Bronchial epithelial cell (primary cell): ENCODE measurements at regions not wholly inside any gene's neighbourhood (a gene's known extent, or its start where the extent isn't known, plus 50 kb on each side); places are given as distances from the start of the nearest gene placed in this dataset.

Experiments
- DNase-seq: peaks from one replicate; pipeline ENCODE4 v3.0.0-alpha.2; 2010; ENCODE audit warnings: low read depth
- FAIRE-seq: peaks from 2 replicates; lab custom pipeline; 2011; peaks lifted over from hg19 to GRCh38; lab: Jason Lieb, UNC
- H3K27me3 ChIP-seq: 2 replicates; pipeline ENCODE4 v1.5.1; 2011; ENCODE audit warnings: low read length; ENCODE audit not compliant: control insufficient read depth, insufficient read depth
- H3K36me3 ChIP-seq: 2 replicates; pipeline ENCODE4 v1.5.1; 2011; ENCODE audit warnings: low read length; ENCODE audit not compliant: control insufficient read depth, insufficient read depth
- H3K4me3 ChIP-seq: 2 replicates; pipeline ENCODE4 v1.5.1; 2011; ENCODE audit warnings: mild to moderate bottlenecking, low read depth, low read length, control low read depth
- CTCF ChIP-seq: IDR thresholded peaks from 2 replicates; pipeline ENCODE4 v1.5.1; 2011; ENCODE audit warnings: mild to moderate bottlenecking, moderate library complexity, low read length, control low read depth, inconsistent platforms; ENCODE audit not compliant: insufficient read depth, severe bottlenecking

GRCh38 chr10:58970160-58970915, 206.1 kb upstream of the PHYHIPL start:
- H3K36me3 ChIP-seq = no peaks in the 10 kb centered on the region
- FAIRE-seq = no peak
- H3K4me3 ChIP-seq = no peak overlapping the region
- no peak for DNase-seq
- TF ChIP-seq CTCF = no peak
- no peaks in the 10 kb centered on the region for H3K27me3 ChIP-seq

GRCh38 chr10:58971211-58971610, 205.2 kb upstream of the PHYHIPL start:
- FAIRE-seq (no peak), DNase-seq (no peak)
- TF ChIP-seq CTCF = no peak
- Histone ChIP-seq H3K36me3 (no peaks in the 10 kb centered on the region), H3K27me3 (no peaks in the 10 kb centered on the region), H3K4me3 (no peak overlapping the region)

- no peak for FAIRE-seq
- no peak for DNase-seq
- H3K4me3 ChIP-seq = no peak overlapping the region
- no peaks in the 10 kb centered on the region for H3K27me3 ChIP-seq
- no peaks in the 10 kb centered on the region for H3K36me3 ChIP-seq
- TF ChIP-seq CTCF = no peak
Observed at GRCh38 chr10:58971796-58972491, 204.5 kb upstream of the PHYHIPL start.

- DNase-seq (no peak), FAIRE-seq (no peak)
- Histone ChIP-seq H3K4me3 (no peak overlapping the region), H3K27me3 (no peaks in the 10 kb centered on the region), H3K36me3 (no peaks in the 10 kb centered on the region)
- TF ChIP-seq CTCF = no peak
Observed at GRCh38 chr10:58972576-58973234, 203.7 kb upstream of the PHYHIPL start.

- no peak for FAIRE-seq
Observed at GRCh38 chr10:58973235-58973595, 203.2 kb upstream of the PHYHIPL start.

More at GRCh38 chr10:58973235-58973595, 203.2 kb upstream of the PHYHIPL start:
- no peak for TF ChIP-seq CTCF
- Histone ChIP-seq H3K27me3 (no peaks in the 10 kb centered on the region), H3K4me3 (no peak overlapping the region), H3K36me3 (no peaks in the 10 kb centered on the region)
- no peak for DNase-seq
